SK-N-SH treated with all-trans-retinoic acid at 6 μM for 48 hours (cell line): ENCODE measurements at regions not wholly inside any gene's neighbourhood (a gene's known extent, or its start where the extent isn't known, plus 50 kb on each side); places are given as distances from the start of the nearest gene placed in this dataset.

Experiments
- ATAC-seq: fragments of 200-7000 bp; cut with Tn5 transposase; 3 replicates; pipeline ENCODE4 v1.9.1; 2020; ENCODE audit warnings: mild to moderate bottlenecking, moderate library complexity
- ARNTL ChIP-seq: fragments of 450-650 bp; formaldehyde crosslinking; IDR thresholded peaks from 2 replicates; pipeline ENCODE4 v1.5.0; 2020; ENCODE audit warnings: low read depth, mild to moderate bottlenecking, moderate library complexity, borderline replicate concordance
- CSDC2 ChIP-seq: fragments of 250-450 bp; sonication (Bioruptor Pico); IDR thresholded peaks from 2 replicates; pipeline ENCODE4 v1.5.0; 2020; ENCODE audit warnings: mild to moderate bottlenecking, moderate library complexity
- GLIS3 ChIP-seq: fragments of 250-450 bp; sonication (Bioruptor Pico); IDR thresholded peaks from 2 replicates; pipeline ENCODE4 v1.5.0; 2020; ENCODE audit warnings: mild to moderate bottlenecking, moderate library complexity
- ISL1 ChIP-seq: fragments of 250-450 bp; sonication (Bioruptor Pico); IDR thresholded peaks from 2 replicates; pipeline ENCODE4 v2.1.2; 2022; ENCODE audit warnings: mild to moderate bottlenecking, moderate library complexity
- OSR1 ChIP-seq: fragments of 250-450 bp; sonication (Bioruptor Pico); IDR thresholded peaks from 2 replicates; pipeline ENCODE4 v1.8.0; 2022; ENCODE audit warnings: moderate library complexity, mild to moderate bottlenecking, inconsistent platforms
- PPARA ChIP-seq: fragments of 250-450 bp; sonication (Bioruptor Pico); IDR thresholded peaks from 2 replicates; pipeline ENCODE4 v1.5.0; 2020; ENCODE audit warnings: mild to moderate bottlenecking, borderline replicate concordance
- RARB ChIP-seq: fragments of 250-450 bp; sonication (Bioruptor Pico); IDR thresholded peaks from 2 replicates; pipeline ENCODE4 v1.8.0; 2021; ENCODE audit warnings: mild to moderate bottlenecking, moderate library complexity
- SNAI2 ChIP-seq: fragments of 250-450 bp; sonication (Bioruptor Pico); IDR thresholded peaks from 2 replicates; pipeline ENCODE4 v1.5.0; 2020; ENCODE audit warnings: mild to moderate bottlenecking, moderate library complexity
- TCF4 ChIP-seq: fragments of 250-450 bp; sonication (Bioruptor Pico); IDR thresholded peaks from 2 replicates; pipeline ENCODE4 v1.8.0; 2021; ENCODE audit warnings: mild to moderate bottlenecking, moderate library complexity, borderline replicate concordance
- TOX ChIP-seq: fragments of 250-450 bp; sonication (Bioruptor Pico); IDR thresholded peaks from 2 replicates; pipeline ENCODE4 v1.8.0; 2021; ENCODE audit warnings: mild to moderate bottlenecking, moderate library complexity, borderline replicate concordance
- ZC3H10 ChIP-seq: fragments of 250-450 bp; sonication (Bioruptor Pico); IDR thresholded peaks from 2 replicates; pipeline ENCODE4 v1.5.1; 2021; ENCODE audit warnings: mild to moderate bottlenecking, moderate library complexity
- ZFP3 ChIP-seq: fragments of 250-450 bp; sonication (Bioruptor Pico); IDR thresholded peaks from 2 replicates; pipeline ENCODE4 v1.5.0; 2020; ENCODE audit warnings: mild to moderate bottlenecking, moderate library complexity
- ZFP30 ChIP-seq: fragments of 450-650 bp; formaldehyde crosslinking; IDR thresholded peaks from 2 replicates; pipeline ENCODE4 v1.5.0; 2022; ENCODE audit warnings: mild to moderate bottlenecking, moderate library complexity
- ZNF565 ChIP-seq: fragments of 450-650 bp; formaldehyde crosslinking; conservative IDR thresholded peaks from 2 replicates; pipeline ENCODE4 v1.5.0; 2020; ENCODE audit warnings: low read depth, mild to moderate bottlenecking, moderate library complexity
- ZNF70 ChIP-seq: fragments of 450-650 bp; formaldehyde crosslinking; IDR thresholded peaks from 2 replicates; pipeline ENCODE4 v1.5.0; 2020; ENCODE audit warnings: mild to moderate bottlenecking, moderate library complexity
- ZNF8 ChIP-seq: fragments of 450-650 bp; formaldehyde crosslinking; IDR thresholded peaks from 2 replicates; pipeline ENCODE4 v1.5.0; 2020; ENCODE audit warnings: mild to moderate bottlenecking, moderate library complexity
- TF ChIP-seq, protein P1 (sequence below): fragments of 250-450 bp; sonication (Bioruptor Pico); IDR thresholded peaks from 2 replicates; pipeline ENCODE4 v1.5.0; 2020; ENCODE audit warnings: mild to moderate bottlenecking, moderate library complexity
- TF ChIP-seq, protein P2 (sequence below): fragments of 250-450 bp; sonication (Bioruptor Pico); IDR thresholded peaks from 2 replicates; pipeline ENCODE4 v1.5.1; 2020; ENCODE audit warnings: low read depth, mild to moderate bottlenecking, moderate library complexity
- TF ChIP-seq, protein P3 (sequence below): fragments of 250-450 bp; sonication (Bioruptor Pico); IDR thresholded peaks from 2 replicates; pipeline ENCODE4 v1.5.1; 2021; ENCODE audit warnings: mild to moderate bottlenecking, moderate library complexity
- TF ChIP-seq, protein P4 (sequence below): fragments of 250-450 bp; sonication (Bioruptor Pico); IDR thresholded peaks from 2 replicates; pipeline ENCODE4 v1.8.0; 2021; ENCODE audit warnings: low read depth, mild to moderate bottlenecking, moderate library complexity, borderline replicate concordance

DNA sequence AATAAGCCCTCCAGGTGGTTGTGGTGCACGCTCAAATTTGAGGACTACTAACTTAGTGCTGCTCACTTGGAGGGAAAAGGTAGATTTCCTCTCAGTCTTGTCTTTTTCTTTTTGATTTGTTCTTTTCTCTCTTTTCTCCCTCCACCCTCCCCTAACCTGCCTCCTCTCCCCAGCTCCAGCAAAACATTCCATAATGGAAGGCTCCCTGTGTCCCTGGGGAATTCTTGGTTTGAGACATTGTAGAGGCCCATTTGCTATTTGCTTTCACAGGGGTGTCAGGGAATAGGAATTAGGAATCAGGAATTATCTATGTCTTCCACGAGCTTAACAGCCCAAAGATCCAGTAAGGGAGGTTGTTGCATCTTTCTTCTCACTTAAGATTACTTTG is 136.8 kb upstream of the UMPS start:
- ATAC-seq, result no peak
- TF ChIP-seq ARNTL (CRISPR knock-in tag) (no peak), ZFP3 (CRISPR knock-in tag) (no peak), ZNF565 (CRISPR knock-in tag) (no peak), ZNF70 (CRISPR knock-in tag) (no peak), TCF4 (CRISPR knock-in tag) (no peak), OSR1 (CRISPR knock-in tag) (no peak), RARB (CRISPR knock-in tag) (no peak), ZC3H10 (no peak)
- TF ChIP-seq, protein P1, sequence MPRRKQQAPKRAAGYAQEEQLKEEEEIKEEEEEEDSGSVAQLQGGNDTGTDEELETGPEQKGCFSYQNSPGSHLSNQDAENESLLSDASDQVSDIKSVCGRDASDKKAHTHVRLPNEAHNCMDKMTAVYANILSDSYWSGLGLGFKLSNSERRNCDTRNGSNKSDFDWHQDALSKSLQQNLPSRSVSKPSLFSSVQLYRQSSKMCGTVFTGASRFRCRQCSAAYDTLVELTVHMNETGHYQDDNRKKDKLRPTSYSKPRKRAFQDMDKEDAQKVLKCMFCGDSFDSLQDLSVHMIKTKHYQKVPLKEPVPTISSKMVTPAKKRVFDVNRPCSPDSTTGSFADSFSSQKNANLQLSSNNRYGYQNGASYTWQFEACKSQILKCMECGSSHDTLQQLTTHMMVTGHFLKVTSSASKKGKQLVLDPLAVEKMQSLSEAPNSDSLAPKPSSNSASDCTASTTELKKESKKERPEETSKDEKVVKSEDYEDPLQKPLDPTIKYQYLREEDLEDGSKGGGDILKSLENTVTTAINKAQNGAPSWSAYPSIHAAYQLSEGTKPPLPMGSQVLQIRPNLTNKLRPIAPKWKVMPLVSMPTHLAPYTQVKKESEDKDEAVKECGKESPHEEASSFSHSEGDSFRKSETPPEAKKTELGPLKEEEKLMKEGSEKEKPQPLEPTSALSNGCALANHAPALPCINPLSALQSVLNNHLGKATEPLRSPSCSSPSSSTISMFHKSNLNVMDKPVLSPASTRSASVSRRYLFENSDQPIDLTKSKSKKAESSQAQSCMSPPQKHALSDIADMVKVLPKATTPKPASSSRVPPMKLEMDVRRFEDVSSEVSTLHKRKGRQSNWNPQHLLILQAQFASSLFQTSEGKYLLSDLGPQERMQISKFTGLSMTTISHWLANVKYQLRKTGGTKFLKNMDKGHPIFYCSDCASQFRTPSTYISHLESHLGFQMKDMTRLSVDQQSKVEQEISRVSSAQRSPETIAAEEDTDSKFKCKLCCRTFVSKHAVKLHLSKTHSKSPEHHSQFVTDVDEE (CRISPR knock-in tag), result no peak
- TF ChIP-seq, protein P2, sequence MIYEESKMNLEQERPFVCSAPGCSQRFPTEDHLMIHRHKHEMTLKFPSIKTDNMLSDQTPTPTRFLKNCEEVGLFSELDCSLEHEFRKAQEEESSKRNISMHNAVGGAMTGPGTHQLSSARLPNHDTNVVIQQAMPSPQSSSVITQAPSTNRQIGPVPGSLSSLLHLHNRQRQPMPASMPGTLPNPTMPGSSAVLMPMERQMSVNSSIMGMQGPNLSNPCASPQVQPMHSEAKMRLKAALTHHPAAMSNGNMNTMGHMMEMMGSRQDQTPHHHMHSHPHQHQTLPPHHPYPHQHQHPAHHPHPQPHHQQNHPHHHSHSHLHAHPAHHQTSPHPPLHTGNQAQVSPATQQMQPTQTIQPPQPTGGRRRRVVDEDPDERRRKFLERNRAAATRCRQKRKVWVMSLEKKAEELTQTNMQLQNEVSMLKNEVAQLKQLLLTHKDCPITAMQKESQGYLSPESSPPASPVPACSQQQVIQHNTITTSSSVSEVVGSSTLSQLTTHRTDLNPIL (CRISPR knock-in tag), result no peak

DNA sequence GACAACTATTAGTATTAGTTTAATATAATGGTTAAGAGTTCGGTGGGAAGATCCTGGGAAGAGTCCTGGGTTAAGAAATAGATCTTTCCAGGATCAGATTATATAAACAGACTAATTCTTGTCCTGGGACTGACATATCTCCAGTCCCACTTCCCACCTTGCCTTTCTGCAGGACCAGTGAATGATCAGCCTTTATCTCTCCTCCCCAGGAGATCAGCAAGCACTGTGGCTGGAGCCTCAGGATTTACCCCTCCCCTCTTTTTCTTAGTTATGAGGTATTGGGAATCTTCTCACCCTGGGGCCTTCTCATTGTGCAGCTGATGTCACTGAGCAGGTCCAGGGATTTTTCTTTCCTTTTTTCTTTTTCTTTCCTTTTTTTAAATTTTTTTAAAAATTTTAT is 135.7 kb upstream of the UMPS start:
- TF ChIP-seq ZNF565 (CRISPR knock-in tag), result no peak
- no peak for TF ChIP-seq ZFP30 (CRISPR knock-in tag)
- no peak for TF ChIP-seq PPARA (CRISPR knock-in tag)
- TF ChIP-seq ZNF8 (CRISPR knock-in tag), result no peak
- no peak for TF ChIP-seq CSDC2 (CRISPR knock-in tag)
- no peak for TF ChIP-seq TCF4 (CRISPR knock-in tag)
- TF ChIP-seq ZNF70 (CRISPR knock-in tag), result no peak
- TF ChIP-seq, protein P2 (CRISPR knock-in tag), result no peak
- no peak for TF ChIP-seq SNAI2 (CRISPR knock-in tag)
- no peak for ATAC-seq

DNA sequence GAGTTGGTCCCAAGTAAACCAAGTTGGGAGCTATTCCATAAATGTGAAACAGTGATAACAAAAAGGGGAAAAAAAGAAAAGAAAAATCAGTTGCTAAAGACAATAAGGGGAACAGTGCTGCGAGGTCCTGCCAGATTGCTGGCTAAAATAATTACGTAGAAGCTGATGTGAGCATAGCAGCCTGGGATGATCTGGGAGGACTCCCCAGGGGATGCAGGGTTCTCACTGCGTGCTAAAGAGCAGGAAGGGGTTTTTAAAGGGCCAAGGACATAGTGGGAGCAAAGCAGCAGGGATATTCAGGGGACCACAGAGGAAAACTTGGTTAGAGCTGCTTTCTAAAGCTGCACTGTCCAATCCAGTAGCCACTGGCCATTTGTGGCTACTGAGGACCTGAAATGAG is 133.0 kb upstream of the UMPS start:
- no peak for ATAC-seq
- TF ChIP-seq GLIS3 (CRISPR knock-in tag) (no peak), ZNF8 (CRISPR knock-in tag) (no peak), TOX (CRISPR knock-in tag) (no peak), ZFP3 (CRISPR knock-in tag) (no peak), ZNF70 (CRISPR knock-in tag) (no peak), ZNF565 (CRISPR knock-in tag) (no peak), RARB (CRISPR knock-in tag) (no peak), ISL1 (CRISPR knock-in tag) (no peak), SNAI2 (CRISPR knock-in tag) (no peak)
- TF ChIP-seq, protein P3, sequence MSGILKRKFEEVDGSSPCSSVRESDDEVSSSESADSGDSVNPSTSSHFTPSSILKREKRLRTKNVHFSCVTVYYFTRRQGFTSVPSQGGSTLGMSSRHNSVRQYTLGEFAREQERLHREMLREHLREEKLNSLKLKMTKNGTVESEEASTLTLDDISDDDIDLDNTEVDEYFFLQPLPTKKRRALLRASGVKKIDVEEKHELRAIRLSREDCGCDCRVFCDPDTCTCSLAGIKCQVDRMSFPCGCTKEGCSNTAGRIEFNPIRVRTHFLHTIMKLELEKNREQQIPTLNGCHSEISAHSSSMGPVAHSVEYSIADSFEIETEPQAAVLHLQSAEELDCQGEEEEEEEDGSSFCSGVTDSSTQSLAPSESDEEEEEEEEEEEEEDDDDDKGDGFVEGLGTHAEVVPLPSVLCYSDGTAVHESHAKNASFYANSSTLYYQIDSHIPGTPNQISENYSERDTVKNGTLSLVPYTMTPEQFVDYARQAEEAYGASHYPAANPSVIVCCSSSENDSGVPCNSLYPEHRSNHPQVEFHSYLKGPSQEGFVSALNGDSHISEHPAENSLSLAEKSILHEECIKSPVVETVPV (CRISPR knock-in tag), result no peak

DNA sequence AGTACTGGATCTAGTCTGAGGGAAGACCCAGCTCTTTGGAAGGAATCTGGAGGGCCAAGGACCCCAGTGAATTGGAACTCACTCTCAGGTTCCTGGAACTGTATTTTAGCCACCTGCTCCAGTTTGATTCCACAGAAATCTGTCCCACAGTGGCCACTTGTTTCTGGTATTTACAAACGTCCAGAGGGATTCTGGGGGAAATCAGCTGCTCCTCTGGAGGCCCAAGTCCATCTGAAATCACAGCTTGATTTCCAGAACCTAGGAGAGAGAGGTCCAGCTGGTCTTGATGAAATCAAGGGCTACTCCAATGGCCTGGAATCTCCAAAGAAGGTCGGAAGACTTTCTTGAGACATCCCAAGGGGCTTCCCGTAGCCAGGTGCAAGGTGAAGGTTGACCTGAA is 132.3 kb upstream of the UMPS start:
- ATAC-seq, result no peak
- TF ChIP-seq OSR1 (CRISPR knock-in tag) (no peak), ISL1 (CRISPR knock-in tag) (no peak), CSDC2 (CRISPR knock-in tag) (no peak), RARB (CRISPR knock-in tag) (no peak)
- TF ChIP-seq, protein P4, sequence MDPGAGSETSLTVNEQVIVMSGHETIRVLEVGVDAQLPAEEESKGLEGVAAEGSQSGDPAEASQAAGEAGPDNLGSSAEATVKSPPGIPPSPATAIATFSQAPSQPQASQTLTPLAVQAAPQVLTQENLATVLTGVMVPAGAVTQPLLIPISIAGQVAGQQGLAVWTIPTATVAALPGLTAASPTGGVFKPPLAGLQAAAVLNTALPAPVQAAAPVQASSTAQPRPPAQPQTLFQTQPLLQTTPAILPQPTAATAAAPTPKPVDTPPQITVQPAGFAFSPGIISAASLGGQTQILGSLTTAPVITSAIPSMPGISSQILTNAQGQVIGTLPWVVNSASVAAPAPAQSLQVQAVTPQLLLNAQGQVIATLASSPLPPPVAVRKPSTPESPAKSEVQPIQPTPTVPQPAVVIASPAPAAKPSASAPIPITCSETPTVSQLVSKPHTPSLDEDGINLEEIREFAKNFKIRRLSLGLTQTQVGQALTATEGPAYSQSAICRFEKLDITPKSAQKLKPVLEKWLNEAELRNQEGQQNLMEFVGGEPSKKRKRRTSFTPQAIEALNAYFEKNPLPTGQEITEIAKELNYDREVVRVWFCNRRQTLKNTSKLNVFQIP (CRISPR knock-in tag), result no peak
- TF ChIP-seq, protein P1 (CRISPR knock-in tag), result no peak
- TF ChIP-seq, protein P3 (CRISPR knock-in tag), result no peak
- TF ChIP-seq, protein P2 (CRISPR knock-in tag), result no peak
